NCI-H1930 (cell line): ENCODE measurements at regions not wholly inside any gene's neighbourhood (a gene's known extent, or its start where the extent isn't known, plus 50 kb on each side); places are given as distances from the start of the nearest gene placed in this dataset.

ENCODE experiments used
- DNase-seq, 2 experiments: peaks; one replicate each; lab custom pipeline; 2025; lab: John Stamatoyannopoulos, UW

DNA sequence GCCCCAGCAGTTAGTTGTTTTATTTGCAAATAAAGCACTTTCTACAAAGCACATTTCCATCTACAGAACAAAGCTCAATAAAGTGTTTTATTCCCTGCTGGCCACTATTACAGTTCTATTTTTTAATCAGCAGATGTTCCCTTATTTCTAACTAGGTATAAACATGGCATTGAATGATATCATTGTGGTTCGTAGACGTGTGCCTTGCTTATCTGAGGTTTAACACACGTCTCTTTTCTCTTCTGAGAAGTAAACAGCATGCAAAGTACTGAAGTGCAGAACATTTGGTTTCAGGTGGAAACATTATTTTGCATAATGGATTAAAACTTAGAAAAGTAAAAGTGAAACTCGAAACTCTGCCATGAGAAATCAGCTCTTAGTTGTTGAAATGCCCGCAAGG lies 1989.3 kb upstream of the WWC1 start:
- no peak for DNase-seq

DNA sequence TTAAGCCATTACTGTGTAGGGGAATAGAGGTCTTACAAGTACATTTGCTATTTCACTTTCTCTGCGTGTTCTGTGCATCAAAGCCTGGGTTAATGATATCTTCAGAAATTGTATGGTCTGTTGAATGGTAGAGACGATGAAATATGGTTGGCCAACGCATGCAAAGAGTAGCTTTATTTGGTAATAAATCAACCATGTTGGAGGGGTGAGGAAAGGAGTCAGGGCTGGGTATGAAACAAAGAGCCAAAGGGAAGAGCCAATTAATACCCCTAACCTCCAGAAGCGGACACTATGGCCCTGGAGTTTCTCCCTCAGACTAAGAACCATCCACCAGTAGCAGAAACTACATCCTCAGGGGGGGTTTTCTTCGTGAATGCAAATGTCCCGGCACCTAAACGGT lies 1974.0 kb upstream of the WWC1 start:
- DNase-seq, result no peak

DNA sequence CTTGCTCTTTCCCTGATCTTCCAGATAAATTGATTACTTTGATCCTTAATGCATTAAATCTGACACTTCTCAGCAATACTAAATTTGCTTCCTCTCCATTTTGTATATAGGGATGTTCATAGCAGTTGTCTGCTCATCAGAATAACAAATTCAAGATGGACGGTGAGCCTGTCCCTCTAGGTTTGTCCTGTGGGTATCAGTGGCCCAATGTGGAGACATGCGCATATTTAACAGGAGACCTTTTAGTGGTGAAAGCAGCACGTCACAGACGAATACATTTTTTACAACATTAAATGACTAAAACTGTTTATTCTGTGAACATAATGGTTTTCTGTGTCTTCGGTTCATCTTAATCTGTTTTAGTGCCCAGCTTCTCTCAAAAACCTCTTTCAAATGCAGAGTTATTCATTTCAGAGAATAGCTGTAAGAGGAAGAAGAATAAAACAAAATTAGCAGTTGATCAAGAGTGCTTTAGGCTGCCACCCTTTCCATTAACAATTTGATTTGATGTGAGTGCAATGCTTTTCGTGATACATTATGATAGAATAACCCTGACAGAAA lies 1970.4 kb upstream of the WWC1 start:
- DNase-seq, result no peak

DNA sequence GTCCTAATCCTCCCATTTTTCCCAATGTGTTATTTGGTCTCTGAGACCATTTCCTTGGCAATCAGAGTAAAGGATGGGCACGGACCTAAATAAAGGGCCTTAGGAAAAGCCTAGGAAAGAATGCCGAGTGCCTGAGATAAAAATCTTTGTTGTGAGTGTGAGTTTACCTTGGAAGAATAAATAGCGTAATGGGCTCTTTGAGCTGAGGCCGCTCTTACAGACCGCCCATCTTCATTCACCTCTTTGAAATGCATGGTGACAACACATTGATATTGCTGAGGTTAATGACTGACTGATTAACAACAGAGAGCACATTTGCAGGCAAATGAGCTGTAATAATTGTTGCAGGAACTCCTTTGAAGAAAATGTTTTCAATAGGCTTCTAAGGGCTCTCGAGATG lies 1967.1 kb upstream of the WWC1 start:
- no peak for DNase-seq

DNA sequence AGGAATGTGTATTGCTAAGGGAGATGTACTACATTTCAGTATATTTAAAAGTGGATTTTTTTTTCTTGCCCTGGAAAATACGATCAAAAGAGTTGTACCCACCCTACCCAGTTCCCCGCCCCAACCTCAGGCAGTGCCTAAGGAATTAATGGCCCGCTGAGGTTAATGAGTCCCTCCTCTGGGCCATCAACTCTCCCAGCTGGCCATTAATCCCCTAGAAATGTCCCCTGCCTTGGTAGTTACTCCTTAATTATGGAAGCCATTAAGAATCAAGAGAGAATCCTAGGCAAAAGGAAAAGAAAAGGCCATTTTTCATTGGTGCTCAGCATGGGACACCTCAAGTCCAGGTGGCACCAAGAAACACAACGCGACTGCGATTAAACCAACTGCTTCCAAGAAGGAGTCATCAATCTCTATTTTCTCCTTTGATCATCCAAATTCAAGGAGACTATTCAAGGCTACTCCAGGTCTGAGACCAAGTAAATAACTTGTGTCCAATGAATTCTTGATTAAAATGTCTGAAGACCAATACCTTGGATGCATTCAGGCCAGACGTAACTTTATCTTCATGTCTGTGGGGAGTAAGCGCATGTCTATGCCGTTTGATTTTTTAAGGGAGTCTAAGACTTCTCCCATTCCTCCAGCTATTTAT lies 1962.2 kb upstream of the WWC1 start:
- no peak for DNase-seq

DNA sequence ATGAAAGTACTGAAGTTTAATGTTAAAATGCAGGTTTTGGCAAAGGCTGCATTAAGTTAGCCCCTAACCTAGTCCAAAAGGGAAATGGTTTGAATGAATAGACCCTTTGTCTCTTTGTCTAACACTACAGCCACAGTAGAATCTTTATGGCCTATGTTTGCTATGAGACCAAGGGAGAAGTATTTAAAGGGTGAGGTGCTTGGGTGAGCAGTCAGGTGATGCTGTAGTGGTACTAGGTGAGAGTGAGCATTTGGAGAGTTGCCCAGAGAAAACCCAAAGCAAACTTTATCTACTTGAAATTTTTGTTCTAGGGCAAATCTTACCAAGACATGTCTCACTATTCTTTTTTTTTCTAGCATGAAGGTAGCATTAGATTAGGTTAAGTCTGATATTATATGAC lies 1961.4 kb upstream of the WWC1 start:
- DNase-seq, result no peak

DNA sequence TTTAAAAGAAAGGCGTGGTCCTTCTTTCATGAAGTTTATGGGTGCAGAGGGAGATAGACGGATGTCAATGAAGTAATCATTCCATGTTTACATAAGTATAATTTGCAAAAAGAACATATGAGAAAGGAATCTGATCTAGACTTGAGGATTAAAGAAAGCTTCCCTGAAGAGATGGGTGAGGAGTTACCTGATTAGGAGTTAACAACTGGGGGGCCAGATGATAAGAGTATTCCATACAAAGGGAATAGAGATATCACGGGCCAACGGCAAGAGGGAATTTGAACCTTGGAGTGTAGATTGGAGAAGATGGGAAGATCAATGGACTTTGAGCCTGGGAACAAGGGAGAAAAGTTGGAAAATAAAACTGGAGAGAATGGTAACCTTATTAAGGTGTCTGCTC lies 1959.9 kb upstream of the WWC1 start:
- DNase-seq, result no peak

DNA sequence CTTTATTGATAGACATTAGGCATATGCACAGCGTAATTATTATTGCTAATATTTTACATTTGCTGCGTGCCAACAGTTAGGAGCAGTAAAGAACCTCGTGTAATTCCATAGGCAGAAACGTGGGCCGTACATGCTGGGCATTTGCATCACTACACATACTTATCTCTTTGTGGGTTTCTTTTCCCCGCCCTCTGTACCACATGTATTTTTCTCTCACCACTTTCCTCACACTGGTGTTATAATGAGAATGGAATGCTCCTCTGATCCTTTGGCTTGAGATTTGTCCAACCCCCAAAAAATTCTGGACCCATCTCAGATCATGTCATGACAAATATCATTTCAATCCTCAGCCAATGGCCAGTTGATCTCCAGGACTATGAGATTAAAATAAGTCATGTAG lies 1952.6 kb upstream of the WWC1 start:
- no peak for DNase-seq

DNA sequence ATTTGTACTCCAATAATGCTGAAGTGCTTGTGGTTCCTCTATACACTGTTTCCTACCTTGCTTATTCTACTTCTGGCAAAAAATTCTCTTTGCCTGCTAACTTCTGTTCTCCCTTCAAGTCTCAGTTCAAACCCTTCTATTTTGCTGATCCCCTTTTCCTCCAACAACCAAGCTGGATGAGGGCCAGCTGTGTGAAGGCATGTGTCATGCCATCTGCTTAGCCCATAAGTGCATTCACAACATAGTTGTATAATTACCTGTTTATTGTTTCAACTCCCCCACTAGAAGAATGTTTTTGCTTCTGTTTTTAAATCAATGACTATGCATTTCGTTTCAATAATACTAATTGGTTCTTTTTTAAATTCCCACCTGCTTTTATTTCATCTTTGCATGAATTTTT lies 1951.4 kb upstream of the WWC1 start:
- DNase-seq, result no peak

DNA sequence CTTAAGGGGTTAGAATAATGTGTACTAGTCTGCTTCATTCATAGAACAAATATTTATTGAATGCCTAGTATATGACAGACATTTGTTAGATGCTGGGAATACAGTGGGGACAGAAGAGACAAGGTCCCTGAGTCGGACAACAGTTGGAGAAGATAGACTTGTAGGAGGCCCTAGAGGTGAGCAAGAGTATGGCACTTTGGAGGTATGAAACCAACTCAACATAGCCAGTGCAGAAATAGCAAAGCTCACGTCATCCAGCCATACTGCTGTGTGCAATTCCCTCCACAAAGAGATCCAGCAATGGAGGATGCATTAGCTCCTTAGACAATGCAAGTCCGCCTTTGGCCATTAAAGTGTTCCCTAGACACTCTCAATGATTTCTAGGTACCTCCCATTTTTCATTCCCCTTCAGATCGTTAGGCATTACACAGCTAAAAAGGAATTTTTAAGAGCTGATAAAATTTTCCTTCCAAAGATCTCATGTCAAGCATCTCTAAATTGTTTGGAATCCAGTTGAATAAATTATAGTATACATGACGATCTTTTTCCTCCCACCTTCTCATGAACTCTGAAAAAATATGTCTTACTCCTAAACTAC lies 1949.6 kb upstream of the WWC1 start:
- DNase-seq, result no peak

DNA sequence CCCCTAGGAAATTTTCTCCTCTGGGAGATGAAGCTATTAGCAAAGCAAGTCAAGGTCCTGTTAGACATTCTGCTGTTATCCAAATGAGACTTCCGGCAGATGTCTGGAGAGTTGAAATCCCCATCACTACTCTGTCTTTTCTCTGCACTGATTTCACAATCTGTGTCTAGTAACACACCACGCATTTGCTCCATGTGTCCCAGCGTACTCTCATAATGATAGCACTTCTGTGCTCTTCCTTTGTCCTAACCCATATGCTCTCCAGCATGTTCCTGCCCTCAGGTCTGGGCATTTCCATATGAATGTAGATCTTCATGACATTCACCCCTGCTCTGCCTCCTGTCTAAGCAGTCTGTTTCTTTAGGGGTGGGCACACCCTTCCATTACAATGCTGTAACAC lies 1949.0 kb upstream of the WWC1 start:
- no peak for DNase-seq

DNA sequence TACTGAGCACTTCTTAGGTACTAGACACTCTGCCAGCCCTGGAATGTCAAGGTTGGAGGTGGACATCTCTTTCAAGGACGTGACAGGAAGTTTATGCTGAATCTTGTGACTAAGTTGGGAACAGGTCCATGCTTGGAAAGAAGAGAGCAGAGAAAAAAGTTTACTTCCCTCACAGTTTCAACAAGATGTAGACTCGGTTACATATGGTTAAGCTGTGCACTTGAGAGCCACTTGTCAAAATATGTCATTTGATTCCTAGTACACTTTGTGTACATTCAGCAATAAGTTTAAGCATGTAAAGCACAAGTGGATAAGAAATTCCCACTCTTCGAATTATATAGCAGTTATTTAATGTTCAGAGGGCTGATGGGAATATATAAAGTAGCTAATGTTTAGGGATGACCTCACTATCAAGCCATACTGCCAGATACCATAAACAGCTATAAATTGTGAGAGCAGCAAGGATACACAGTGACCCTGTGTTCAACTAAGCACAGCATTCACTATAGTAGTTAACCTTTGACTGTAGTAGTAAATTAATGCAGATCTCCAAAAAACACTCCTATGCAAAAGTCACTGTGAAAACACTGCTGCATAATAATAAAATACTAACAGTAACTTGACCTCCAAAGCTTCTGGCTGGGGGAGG lies 1944.6 kb upstream of the WWC1 start:
- DNase-seq, result no peak

DNA sequence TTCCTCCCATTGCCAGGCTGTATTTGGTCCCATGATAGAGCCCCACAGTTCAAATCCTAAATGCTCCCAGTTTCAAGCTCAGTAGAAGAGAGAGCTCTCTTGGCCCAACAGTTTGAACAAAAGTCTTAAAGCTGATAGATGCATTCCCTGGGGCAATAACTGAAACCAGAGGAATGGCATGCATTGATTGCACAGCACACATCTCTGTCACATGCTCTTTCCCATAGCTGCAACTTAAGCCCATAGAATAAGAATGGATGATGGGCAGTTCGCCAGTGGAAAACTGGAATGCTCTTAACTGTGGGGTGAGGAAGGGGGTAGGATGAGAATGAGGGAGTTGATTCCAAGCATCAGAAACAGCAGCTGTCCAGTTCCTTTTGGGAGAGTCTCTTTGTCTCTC lies 1942.4 kb upstream of the WWC1 start:
- DNase-seq, result no peak

DNA sequence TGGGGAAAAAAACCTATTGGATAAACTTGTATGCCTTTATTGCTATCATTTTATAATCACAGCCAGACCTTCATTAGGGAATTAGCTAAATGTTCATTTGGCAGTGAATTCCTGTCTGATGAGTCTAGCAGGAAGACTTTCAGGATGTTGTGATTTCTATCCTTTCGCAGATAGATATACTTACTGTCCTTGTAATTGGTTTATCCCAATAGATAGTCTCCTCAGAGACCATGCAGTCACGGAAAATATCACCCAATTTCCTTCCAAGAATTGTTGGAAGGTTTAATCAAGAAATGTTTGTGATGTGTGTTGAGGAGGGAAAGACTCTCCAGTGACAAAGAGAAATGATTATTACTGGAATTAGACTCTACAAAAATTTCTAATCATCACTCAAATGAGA lies 1937.9 kb upstream of the WWC1 start:
- no peak for DNase-seq

DNA sequence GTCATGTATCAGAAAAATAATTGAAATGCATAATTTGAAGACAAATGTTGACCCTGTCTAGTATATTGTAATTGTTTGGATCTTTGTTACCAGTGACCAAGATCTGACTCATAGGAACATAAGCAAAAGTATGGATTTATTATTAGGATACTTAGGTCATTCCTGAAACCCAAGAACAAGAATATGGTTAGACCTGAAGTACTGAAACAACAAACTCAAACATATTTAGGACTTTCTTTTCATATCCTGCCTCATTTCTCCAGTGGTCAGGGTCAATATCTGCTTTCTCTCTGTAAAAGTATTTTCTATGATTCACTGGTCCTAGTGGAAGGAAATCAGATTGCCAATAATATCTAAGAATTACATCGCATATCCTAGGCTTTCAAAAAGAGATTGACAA lies 1937.1 kb upstream of the WWC1 start:
- DNase-seq, result no peak

DNA sequence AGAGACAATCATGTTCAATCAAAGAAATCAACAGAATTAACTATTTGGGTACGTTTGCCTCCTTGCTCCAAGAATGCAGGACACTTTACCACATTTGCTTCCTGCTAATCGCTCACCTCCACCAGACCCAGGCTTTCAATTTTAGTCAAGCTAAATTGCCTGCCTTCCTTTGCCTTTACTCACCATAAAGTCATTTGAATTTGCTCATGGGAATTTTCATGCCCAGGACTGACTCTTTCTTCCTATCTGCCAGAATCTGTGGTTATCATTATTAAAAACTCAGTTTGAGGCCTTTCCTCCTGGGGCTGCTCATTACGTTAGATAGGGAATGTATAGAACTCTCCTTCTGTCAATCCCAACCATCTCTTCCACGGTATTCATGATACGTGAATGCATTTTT lies 1935.3 kb upstream of the WWC1 start:
- DNase-seq, result no peak

DNA sequence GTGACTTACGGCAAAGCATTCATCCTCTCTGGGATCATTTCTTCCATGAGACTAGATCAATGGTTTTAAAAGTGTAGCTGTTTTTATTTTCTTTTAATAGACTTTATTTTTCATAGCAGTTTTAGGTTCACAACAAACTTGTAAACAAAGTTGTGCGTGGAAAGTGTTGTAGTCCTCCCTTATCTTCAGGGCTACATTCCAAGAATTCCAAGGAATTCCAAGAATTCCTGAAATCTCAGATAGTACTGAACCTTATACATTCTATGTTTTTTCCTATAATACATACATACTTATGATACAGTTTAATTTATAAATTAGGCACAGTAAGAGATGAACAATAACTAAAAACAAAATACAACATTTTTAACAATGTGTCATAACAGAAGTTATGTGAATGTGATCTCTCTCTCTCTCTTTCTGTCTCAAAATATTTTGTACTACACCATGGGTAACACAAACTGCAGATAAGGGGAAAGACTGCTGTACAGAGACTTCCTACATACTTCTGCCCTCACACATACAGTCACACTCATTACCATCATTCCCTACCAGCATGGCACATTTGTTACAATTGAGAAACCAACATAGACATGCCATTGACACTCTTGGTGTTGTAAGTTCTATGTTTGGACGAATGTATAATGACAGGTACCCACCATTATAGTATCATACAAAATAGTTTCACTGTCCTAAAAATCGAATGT lies 1933.2 kb upstream of the WWC1 start:
- DNase-seq, result no peak

DNA sequence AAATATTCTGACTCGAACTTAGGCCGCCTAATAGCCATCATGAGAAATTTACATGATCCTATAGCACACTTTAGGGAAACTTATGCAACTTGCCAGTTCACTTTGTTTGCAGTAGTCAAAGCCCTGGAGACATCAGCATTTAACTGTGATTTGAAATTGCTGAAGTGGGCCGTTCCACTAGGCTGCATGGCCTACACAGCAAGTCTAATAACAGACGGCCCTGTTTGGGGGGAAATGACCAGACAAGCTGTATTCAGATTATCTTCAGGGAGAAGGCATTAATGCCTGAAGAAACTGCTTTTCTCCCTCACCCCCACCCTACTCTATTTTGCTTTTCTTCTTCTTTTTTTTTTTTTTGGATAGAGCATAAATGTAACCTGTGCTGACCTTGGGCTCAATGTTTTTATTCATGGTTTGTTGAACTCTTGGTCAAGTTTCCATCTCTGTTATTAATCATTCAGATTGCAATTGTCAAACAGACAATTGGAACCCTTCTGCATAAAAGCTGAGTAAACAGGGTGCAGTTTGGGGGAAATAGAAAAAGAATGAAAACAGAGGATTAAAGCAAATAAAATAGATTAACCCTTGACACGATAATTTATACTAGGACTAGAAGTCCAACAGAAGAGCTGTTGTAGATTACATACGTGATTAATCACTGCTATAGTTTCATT lies 1928.2 kb upstream of the WWC1 start:
- no peak for DNase-seq

DNA sequence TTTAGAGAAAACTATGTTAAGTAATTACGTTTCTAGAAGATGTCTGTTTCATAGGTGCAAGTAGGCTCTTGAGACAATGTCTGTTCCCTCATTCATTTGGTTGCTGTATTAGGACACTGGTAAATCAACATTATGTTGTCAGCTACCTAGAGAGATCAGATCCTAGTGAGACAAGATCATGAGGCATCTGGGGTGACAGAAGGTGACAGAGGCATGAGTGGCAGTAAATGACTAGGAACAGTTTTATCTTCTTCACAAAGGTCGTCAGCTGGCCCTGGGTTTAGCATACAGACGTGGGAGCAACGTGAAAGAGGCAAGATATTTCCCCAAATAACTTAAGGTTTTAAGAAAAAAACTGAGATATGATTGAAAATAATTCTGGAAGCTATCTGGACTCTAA lies 1926.3 kb upstream of the WWC1 start:
- DNase-seq, result no peak

DNA sequence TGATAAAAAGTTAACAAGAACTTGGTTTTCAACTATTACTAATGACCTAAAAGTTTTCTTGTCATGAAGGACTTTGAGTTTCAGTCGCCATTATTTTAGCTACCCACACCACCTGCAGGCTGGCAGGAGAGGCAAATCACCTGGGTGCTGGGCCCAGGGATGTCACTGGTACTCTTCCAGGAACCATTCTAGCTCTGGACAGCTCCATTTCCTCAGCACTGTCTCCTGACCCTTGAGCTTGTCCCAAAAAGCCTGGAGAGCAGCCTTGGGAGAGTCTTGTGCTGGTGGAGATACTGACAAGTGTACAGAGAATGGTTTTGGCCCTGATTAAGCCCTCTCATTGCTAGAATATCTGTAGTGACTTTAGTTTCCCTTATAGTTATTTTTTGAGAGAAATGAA lies 1924.1 kb upstream of the WWC1 start:
- no peak for DNase-seq

DNA sequence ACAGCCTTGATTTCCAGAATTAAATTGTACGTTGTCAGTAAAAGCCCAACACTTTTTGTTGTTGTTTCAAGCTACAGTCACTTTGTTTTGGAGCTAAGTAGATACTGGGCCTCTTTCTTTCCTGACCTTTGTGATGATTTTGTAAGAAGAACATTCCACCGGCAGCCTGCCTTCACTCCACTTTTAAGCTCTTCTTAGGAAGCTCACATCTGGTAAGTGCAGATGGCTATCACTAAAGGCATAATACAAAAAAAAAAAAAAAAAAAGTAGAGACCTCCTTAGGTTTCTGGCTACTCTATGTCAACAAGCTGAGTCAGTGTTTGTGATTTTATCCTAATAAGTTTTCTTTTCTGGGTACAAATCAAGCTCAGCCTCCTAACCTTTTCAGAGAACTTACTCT lies 1922.1 kb upstream of the WWC1 start:
- DNase-seq, result no peak

DNA sequence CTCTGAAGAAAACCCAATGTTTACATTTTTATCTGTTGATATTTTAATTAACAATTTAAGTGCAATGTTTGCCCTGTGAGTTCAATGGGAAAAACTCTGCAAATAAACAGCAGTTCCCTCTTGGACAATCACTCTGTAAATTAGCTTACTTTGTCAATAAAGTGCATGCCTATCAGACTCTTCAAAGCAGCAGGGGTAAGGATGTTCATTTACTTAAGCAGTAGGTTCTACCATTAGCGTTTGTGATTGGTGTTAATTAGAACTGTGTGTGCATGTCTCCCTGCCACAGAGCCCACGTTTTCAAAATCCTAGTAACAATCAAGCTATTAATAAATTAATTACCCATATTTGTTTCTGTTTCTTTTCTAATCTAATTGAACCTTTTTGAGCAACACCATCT lies 1921.6 kb upstream of the WWC1 start:
- DNase-seq, result peak in 1 of 2 experiments; percentile 27
